UCSD-AML1 (cell line): ENCODE measurements at regions not wholly inside any gene's neighbourhood (a gene's known extent, or its start where the extent isn't known, plus 50 kb on each side); places are given as distances from the start of the nearest gene placed in this dataset.

Experiments used
- DNase-seq: peaks from one replicate; lab custom pipeline; 2025; ENCODE audit not compliant: unreplicated experiment; lab: John Stamatoyannopoulos, UW

DNA sequence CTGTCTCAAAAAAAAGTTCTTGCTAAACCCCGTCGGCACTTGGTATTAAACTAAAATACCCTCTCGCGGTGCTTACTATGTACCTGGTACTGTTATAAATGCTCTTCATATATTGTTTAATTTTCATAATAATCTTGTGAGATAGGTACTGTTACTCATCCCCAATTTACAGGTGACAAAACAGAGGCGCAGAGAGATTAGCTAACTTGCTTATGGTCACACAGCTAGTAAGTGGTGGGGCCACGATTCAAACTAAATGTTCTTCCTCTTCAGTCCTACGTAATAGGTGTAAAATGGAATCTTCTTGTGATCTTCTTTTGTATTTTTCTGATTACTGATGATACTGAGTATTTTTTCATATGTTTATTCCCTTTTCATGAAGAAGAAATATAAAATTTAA is 51.3 kb downstream of the TET3 start:
- no peak for DNase-seq

DNA sequence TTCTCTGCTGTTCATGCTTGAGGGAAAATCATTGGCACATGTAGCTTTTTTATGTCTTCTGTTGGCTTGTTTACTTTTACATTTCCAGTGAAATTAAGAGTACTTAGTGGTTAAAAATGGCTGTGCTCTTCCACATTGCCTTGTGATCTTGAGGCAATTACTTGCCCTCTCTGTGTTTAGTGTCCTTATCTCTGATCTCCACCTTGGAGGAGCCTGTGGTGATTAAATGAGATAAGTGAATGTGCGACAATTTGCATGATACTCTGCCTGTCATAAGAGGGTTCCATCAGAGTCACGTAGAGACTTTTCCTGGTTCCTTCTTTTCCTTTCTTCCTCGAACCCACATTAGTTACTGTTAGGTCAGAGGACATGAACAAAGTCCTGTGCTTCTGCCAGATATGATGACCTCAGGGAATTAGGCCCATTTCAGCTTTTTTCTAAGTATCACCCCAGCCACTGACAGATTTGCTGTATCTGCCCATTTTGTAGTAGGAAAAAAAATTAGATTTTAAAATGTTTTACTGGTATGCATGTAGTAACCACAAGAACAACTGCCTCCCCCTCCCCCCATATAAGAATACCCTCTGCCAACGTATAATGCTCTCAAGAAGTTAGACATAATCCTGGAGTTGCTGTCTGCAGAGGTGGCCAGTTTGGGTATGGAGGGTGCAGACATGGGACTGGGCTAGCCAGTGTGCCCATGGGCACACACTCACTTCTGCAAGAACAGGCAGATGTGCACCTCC is 51.9 kb downstream of the TET3 start:
- DNase-seq: no peak

DNA sequence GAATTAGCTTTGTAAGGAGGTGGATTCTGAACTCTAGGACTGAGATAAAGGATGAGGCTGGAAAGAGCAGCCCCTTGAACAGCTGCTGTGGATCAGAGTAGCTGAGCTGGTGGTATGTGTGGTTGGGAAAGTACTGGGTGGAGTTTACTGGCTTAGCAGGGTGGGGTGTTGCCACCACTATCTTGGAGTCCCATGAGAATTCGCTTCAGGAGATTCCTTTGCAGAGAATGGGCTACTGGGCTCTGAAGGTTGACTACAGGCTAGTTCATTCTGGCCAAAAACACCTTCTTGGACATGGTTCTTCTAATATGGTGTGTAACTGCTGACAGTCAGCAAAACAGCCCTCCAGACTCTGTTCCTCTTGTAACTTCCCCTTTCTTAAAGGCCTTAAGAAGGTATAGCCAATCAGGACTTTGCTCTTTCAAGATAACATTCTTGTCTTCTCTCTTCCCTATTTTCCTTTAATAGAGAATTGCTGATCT is 52.7 kb downstream of the TET3 start:
- peak; percentile 41 for DNase-seq

DNA sequence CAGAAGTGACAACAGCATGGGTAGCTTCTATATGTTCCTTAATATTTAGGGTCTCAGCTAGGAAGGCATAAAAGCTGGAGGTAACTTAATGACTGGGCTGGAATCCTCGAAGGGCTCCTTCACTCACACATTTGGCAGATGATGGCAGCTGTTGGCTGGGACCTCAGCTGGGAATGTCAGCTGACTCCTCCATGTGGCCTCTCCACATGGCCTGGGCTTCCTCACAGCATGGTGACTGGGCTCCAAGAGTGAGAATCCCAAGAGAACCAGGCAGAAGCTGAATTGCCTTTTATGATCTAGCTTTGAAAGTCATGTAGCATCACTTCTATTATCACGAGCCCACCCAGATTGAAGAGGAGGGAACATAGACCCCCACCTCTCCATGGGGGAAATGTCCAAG is 54.9 kb downstream of the TET3 start:
- no peak for DNase-seq

GRCh38 chr2:74041182-74041581 is 56.5 kb downstream of the TET3 start:
- DNase-seq: peak; percentile 47

DNA sequence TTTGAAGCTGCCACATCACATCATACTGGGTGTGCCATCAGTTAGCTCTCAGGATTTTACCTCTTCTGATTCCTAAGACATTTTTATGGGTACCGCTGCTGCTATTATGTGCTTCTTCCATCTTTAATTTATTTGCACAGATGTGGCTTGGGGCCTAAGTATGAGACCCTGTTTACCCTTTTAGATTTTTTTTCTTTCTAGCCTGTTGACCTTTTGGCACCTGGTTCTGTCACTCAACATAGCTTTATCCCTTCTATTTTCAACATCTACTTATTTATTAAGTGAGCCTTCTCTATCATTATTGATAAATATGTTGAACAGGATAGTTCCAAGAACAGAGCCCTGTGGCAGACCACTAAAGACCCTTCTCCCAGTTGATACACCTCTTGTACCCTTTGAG is 57.0 kb downstream of the TET3 start:
- no peak for DNase-seq

DNA sequence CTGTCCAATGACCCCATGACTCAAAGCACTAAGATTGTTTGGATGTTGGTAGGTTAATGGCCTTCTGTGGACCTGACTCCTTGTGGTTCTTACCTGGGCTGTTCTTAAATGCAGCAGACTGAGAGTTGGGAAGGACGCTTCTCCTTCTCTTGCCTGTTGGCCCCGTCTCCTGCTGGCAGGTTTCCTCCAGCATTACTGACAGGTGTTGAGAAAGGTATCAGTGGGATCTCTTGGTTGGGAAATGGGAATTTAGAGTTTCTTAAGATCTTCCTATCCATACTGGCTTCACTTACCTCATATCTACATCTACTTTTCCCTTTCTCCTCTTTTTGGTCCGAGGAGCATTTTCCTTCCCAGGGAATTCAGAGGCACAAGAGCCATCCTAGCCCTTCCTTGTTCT is 57.9 kb downstream of the TET3 start:
- no peak for DNase-seq

- DNase-seq: no peak
These were observed 58.9 kb downstream of the TET3 start for GRCh38 chr2:74043345-74044329.

GRCh38 chr2:74044999-74045398 is 60.3 kb downstream of the TET3 start:
- no peak for DNase-seq

GRCh38 chr2:74045454-74045853 is 60.7 kb downstream of the TET3 start:
- no peak for DNase-seq

- no peak for DNase-seq
These were observed 61.7 kb downstream of the TET3 start for GRCh38 chr2:74046441-74046840.

GRCh38 chr2:74047152-74047551 is 62.4 kb downstream of the TET3 start:
- no peak for DNase-seq

GRCh38 chr2:74048147-74048546 is 63.4 kb downstream of the TET3 start:
- no peak for DNase-seq

DNA sequence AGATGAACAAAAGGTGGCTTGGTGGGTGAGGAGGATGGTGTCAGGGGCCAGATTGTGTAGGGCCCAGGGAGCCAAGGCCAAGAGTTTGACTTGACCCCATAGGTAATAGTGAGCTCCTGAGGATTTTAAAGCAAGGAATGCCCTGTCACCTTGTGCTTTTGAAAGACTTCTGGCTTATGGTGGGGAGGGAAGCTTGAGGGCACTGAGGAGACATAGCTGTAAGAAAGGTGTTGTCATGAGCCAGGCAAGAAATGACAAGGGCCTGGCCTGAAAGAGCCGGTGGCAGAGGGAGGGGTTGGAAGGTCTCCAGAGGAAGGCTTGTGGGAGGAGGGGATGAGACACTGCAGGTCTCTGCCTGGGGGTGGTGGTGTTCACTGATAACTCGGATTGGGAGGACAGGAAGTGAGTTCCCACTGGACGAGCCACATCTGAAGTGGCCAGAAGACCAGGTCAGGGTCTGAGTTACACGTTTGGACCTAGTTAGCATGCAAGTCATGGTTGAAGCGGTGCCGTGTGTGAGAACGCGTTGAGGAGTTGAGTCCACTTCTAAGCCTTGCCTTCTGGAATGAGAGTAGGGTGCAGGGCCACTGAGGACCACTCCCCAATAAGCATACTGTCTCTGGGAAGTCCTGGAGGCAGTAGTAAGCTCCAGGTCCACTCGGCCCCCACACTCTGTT is 64.3 kb downstream of the TET3 start:
- no peak for DNase-seq

DNA sequence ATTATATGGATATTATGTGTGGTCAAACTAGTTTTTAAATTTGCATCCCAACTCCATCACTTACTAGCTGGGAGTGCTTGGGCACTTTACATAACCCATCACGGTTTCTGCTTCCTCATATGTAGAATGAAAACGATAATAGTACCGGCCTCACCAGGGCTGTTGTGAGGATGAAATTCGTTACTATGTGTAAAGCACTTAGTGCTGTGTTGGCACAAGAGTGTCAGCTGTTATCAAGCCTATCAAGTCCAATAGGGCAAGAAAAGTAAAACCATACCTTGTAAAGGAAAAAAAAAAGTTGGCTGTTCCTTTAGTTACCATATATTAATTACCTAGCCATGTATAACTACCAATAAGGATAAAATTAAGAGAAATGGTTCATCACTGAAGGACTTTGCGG is 65.4 kb downstream of the TET3 start:
- DNase-seq: no peak

- no peak for DNase-seq
These were observed 66.8 kb downstream of the TET3 start for GRCh38 chr2:74051504-74051903.

DNA sequence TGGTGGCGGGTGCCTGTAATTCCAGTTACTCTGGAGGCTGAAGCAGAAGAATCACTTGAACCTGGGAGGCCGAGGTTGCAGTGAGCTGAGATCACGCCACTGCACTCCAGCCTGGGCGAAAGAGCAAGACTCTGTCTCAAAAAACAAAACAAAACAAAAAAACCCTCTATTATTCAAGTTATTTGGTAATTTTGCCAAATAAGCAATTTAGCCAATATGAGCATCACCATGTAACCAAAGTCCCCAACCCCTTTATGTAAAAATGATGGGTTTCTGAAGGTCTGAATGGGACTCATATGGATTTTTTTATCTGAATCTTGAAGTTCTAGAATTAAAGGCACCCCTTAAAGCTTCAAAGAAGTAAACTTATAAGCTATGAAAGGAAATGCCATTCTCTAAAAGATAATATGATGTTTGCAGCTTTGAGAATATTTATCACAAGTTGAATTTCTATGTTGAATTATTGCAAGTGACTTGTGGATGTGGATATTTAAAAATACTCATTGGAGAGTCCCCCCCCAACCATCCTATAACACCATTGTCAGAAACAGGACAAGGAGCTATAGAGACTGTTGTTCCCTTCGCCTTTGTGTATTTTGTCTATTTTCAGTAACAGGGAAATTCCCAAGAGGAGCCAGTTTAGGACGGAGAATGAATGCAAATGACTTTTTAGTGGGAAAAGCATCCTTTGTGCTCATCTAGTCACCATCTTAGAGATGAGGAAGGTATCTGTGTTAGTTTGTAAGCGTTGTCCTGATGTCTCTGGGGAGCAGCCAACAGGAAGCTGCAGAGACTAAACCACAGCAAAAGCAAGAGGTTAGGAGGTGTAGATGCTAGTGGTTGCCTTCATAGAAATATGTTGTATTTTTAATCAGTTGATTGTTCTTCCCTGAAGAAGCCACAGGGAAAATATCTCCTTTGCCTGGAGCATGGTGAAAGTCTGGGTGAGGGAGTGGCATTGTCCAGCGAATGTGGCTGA is 68.3 kb downstream of the TET3 start:
- no peak for DNase-seq

DNA sequence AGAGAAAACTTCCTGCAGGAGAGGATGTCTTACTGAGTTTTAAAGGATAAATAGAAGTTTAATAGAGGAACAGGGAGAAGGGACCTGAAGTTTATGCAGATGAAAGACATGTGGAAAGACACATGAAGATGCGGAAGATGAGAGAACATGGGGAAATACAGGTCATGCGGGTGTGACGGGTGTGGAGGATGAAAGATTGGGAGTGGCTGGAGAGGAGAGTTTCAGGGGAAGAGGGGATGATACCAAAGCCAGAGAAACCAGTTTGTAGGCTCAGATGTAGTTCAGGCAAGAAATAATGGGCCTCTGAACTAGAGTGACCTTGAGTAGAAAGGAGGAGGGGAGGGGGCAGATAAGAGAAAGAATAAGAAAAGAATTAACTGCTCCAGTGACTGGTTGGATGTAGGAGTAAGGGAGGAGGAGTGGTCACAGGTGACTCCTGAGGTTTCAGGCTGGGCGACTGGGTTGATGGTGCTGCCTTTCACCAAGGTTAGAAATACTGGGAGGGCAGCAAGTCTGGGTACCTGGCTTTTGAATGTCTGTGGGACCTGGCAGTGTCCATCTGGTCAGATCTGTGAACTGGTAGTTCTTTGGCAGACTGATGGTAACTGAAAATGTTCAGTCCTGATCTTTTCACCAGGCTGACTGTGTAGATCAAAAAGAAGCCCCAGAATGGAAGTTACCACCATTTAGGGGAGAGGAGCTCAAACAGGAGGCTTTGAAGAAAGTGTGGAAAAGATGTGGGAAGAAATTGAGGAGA is 69.4 kb downstream of the TET3 start:
- no peak for DNase-seq

DNA sequence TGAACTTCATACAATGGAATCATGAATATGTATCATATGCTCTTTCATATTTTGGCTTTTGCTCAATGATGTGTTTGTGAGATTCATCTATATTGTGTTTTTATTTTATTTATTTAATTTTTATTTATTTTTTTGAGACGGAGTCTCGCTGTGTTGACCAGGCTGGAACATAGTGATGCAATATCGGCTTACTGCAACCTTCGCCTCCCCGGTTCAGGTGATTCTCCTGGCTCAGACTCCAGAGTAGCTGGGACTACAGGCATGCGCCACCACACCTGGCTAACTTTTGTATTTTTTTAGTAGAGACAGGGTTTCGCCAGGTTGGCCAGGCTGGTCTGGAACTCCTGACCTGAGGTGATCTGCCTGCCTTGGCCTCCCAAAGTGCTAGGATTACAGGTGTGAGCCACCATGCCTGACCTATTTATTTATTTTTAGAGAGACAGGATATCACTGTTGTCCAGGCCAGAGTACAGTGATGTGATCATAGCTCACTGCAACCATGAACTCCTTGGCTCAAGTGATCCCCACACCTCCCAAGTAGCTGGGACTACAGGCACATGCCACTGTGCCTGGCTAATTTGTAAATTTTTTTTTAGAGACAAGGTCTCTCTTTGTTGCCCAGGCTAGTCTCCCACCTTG is 74.5 kb downstream of the TET3 start:
- DNase-seq: no peak
